ENCODE measurements at regions not wholly inside any gene's neighbourhood (a gene's known extent, or its start where the extent isn't known, plus 50 kb on each side); places are given as distances from the start of the nearest gene placed in this dataset.

DNA sequence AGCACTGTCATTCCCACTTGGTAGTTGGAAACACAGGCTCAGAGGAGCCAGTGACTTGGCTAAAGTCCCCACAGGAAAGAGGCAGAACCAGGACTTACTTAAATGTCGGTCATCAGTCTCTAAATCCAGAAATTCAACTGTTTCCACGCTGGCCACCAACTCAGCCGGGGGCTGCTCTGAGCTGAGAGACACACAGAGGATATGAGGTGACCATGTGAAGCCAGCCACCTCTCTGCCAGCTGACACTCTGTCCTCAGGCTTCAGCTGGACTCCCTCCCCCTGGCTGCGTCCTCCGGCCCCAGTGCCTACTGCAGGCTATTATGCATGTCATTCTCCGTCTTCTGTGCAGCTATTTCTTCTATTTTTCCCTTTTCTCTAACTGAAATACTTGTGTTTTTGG lies 168.9 kb downstream of the ANKRD30B start:
- no peak for TF ChIP-seq CTCF (IDR thresholded peaks at IDR 0.05)
- no peak for TF ChIP-seq ZFX (IDR thresholded peaks at IDR 0.05; ENCODE audit: borderline replicate concordance)
